GM12872 (cell line): ENCODE measurements at regions not wholly inside any gene's neighbourhood (a gene's known extent, or its start where the extent isn't known, plus 50 kb on each side); places are given as distances from the start of the nearest gene placed in this dataset.

Source experiments
- CTCF ChIP-seq: IDR thresholded peaks from 3 replicates; pipeline ENCODE4 v1.5.1; 2011; ENCODE audit warnings: low read depth, mild to moderate bottlenecking, low read length, moderate library complexity; ENCODE audit not compliant: insufficient read depth

- no peak for TF ChIP-seq CTCF
Measured at GRCh38 chr7:54837168-54837567, 78.2 kb upstream of the SEC61G start.

GRCh38 chr7:54837761-54838160, 78.8 kb upstream of the SEC61G start:
- TF ChIP-seq CTCF = no peak

GRCh38 chr7:54838175-54838910, 79.3 kb upstream of the SEC61G start:
- TF ChIP-seq CTCF = no peak

GRCh38 chr7:54839575-54840213, 80.7 kb upstream of the SEC61G start:
- TF ChIP-seq CTCF = peak; percentile 40

- peak; percentile 56 for TF ChIP-seq CTCF
Measured at GRCh38 chr7:54841772-54842697, 83.0 kb upstream of the SEC61G start.

- no peak for TF ChIP-seq CTCF
Measured at GRCh38 chr7:54843841-54844355, 84.9 kb upstream of the SEC61G start.

- no peak for TF ChIP-seq CTCF
Measured at GRCh38 chr7:54846273-54846672, 87.3 kb upstream of the SEC61G start.
